Hepatic stellate cell (primary cell): ENCODE measurements at regions not wholly inside any gene's neighbourhood (a gene's known extent, or its start where the extent isn't known, plus 50 kb on each side); places are given as distances from the start of the nearest gene placed in this dataset.

Experiments
- DNase-seq: peaks from one replicate; pipeline ENCODE4 v3.0.0; 2011; ENCODE audit warnings: low spot score

DNA sequence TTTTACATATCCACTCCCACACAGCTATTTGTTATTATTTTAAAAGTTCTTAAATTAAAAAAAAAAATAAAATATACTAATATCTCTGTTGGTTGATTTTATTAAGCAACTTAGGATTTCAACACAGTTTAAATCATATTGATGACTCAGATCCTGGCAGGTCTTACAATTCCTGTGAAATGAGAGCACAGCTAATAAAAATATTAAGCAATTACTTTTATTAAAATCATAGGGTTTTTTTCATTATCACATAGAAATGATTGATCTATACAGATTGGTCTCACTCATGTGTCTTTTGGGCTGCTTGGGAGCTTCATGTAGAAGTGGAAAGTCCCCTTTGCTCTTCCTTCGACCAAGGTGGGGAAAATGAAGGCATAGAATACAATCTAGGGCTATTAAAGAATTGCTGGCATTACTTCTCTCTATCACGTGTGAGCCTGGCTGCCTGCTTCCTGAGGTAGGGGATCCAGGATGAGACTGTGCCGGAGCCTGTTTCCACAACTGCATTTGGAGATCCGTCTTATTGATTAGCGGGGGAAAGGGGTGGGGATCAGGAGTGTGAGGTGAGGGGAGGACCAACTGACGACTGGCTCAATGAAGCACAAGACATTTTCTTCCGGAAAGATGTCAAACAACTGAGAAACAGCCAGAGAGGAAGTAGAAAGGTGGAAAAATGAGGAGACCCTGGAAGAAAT is 858.0 kb downstream of the USP25 start:
- DNase-seq, result no peak

DNA sequence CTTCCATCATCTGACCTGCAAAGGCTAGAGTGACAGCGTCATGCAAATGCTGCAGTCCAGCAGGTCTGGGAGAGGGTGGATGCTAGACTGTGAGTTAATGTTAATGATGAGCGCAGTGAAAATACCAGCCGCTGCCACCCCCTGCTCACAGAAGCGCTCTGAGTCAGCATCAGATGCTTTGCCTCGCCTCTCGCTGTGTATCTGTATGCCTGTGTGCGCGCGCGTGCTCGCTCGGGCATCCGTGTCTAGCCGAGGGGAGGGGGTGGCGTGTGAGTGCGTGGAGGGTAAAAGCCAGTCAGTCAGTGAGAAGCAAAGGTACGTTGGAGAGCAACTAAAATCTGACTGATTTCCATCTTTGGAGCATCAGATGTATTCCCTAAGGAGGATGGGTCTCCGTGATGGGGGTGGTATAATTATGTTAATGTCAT is 858.7 kb downstream of the USP25 start:
- DNase-seq, result peak; percentile 43

DNA sequence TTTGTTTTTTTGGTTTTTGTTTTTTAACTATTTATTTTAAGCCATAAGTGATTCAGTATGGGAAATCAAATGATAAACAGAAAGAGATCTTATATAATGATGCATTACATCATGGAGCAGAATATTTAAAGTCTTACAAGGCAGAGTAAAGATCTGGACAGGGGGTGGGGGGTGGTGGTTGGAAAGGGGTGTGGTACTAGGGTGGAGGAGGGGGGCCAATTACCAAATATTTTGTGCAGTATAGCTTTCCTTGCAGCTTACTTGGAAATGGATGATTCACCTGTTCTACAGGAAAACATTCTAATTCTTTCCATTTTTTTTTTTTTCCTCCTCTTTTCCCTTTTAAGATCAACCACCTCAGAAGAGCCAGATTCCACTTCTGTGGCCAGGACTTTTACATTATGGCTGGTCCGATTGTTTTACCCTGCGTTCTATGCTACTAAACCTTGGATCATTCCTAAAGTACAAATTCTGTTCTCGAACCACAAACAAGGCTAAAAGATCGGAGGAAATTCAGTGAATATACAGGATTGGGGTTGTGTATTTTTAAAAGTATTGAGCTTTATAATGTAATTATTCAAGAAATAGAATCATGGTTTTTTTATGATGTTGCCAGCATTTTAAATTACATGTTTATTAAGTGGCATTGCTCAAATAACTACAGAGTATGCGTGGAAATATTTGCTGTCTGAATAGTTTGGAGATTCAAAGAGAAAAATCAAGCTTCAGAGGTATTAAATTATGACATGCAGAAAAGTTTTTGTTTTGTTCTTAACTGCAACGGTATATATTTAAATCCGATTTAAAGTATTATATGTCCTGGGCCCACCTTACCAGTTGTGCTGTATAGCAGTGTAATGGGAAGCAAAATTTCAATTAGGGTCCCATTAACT is 859.5 kb downstream of the USP25 start:
- DNase-seq, result no peak

DNA sequence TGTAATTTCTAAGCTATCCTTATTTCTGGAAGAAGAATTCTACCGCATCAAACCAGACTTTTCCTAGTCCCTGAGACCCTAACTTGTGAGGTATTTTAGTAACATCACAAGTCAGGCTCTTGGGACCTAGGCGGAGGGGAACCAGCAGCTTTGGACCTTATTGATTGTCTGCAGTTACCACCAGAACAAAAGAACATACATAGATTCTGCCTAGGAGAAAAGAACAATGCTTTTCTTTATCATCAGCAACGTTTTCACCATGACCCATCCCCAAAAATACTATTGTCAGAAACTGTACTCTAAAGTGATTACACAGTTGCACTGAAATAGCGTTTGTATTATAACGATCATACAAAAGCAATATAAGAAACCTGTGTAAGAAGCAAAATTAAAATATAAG is 860.4 kb downstream of the USP25 start:
- DNase-seq, result no peak

DNA sequence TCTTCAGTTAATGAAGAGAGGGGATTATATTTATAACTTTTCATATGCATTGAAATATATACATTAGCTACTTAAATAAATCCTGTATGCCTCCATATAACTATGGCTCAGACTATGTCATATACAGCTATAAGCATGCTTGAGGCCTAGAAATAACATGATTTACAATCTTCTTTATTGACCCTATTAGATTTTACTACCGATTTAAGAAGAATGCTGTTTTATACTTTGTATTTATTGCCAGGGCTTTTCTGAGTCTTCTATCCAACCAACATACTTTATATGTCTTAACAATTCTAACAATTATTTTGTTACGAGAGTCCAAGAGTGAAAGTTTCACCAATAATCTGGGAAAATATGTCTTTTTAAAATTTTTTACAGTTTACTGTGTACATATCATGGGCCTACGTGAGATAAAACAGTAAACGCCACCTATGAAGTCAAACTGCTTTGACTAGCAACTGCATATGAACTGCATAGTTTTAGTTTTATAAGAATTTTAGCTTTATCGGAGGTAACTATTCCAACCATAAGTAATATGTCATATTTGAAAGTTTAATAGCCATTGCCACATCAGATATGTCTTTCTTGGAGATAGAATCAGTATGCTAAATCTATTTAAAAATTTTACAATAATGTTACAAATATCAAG is 861.0 kb downstream of the USP25 start:
- no peak for DNase-seq

DNA sequence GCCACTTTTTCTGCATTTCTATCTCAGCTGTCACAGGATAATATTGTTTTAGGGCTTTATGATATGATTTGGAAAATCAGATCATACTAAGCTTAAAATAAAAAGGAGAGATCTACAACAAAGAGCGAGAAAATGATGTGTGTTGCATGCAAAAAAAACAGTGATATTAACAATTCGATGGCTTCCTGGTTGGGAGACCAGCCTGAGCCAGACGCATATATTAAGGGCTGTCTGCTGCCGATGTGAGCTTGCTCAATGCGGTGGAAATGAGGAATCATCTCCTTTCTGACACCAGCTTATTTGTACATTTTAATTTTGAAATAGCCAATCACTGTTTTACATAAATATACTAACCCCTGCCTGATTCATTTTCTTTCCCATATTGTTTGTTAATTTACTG is 862.6 kb downstream of the USP25 start:
- DNase-seq, result no peak

DNA sequence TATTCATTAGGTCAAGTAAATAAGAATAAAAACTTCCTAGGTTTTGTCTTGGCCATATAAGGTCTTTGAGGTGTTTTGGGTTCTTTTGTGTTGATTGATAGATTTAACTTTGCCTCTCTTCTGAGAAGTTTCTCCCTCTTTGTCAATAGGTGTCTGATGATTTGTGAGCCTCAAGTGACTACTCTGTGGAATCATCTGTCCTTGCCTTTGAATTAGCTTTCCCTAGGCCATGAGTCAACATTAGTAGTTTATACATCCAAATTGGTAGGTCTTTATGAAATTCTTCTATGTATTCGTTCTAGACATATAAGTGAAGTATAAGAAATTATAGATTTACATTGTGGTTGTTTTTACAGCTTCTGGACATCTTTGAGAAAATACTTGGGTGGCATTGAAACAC is 864.4 kb downstream of the USP25 start:
- DNase-seq, result no peak

DNA sequence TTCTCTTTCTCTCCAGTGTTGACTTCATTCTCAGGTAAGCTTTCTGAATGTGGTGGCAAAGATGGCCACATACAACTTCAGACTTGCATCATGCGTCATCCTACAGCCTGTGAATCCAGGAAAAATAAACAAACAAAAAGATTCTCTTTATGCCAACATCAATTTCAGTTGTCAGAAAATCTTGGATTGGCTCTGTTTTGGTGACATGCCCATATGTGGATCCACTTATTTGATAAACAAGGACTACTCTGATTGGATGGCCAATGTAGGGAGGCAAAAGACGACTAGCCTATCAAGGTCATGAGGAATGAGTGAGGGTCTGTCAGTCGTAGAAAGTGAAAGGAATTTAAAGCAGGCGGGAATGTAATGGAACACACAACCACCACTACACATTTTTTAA is 866.6 kb downstream of the USP25 start:
- DNase-seq, result no peak

DNA sequence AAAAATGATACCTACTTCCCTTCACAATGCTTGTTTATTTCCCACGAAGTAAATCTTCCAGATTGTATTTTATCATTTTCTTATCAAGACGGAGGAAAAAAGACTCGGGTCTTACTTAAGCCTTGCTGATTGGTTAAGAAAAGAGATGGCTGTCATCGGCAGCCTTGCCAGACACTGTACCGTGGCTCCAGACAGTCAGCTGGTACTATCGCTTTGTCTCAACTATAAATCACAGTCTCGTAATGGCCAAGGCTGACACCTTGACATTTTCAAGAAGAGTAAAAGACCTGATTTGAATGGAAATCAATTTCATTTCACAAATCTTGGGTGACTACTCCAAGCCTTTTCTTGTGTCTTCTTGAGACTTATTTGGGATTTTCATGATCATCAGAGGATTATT is 868.0 kb downstream of the USP25 start:
- DNase-seq, result no peak

DNA sequence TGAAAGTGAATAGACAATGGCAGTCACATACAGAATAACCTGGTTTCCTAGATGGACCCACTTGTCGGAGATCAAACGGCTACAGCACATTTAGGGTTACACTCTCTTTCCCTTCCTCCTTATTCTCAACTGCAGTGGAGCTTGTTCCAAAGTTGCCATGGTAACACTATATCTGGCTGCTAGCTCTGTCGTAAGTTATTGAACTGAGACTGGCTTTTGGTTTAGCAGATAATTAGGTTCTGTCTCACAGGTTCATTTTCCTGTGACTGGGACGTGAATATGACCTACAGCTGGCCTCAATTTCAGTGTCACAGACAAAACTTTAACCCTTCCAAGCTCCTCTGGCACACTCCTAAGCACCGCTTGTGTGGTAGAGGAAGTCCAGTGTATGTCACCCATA is 875.8 kb downstream of the USP25 start:
- DNase-seq, result no peak

DNA sequence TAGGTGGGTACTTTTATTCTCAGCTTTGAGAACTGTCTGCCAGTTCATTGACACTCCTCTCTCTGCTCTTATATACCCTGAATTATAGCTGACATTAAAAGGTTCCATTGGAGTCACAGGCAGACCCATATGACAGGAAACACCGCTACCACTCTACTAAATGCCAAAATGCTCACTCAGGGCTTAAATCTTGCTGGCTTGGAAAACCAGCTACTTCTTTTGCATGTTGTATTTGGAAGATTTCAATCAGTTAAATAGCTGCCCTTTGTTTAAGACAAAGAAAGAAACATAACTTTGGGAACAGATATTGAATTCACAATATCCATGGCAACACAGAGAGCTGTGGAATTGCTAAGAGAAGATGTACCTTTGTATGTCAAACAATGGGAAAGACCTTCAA is 876.5 kb downstream of the USP25 start:
- no peak for DNase-seq

DNA sequence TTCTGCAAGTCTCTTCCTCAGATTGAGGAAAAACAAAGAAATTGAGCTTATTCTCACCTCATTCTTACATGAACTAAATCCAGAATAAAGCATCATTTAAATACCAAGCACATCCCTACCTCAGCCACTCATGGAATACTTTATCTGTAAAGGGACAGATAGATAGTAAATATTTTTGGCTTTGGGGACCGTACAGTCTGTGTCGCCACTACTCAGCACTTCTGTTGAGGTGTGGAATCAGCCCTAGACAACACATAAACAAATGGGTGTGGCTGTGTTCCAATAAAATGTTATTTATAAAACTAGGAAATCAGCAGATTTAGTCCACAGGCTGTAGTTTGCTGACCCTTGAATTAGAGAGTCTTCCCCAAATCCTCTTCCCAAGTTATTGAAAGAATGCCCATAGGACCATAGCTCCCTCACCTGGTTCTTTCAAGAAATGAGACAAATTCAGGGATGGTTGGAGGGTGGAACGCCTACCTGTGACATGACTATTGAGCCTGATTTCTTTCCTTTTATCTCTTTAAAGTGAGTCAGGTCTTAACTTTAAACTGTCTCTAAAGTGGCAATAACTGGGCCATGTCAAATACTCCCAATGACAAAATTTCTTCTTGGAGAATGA is 878.5 kb downstream of the USP25 start:
- DNase-seq, result no peak

DNA sequence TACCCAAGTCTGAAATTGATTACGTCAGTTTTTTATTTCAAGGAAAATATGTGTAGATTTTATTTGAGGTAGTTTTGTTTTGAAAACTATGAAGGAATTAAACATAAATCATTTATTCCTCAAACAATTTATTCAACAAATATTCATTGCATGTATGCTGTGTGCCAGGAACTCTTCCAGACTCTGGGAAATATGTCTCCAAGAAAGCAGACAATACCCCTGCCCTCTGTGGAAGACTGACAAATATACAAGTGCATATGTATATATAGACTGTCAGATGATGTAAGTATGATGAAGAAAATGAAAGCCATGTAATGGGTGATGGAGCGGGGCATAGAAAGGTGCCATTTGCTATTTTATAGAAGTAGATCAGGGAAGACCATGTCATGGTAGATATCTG is 889.5 kb downstream of the USP25 start:
- no peak for DNase-seq

DNA sequence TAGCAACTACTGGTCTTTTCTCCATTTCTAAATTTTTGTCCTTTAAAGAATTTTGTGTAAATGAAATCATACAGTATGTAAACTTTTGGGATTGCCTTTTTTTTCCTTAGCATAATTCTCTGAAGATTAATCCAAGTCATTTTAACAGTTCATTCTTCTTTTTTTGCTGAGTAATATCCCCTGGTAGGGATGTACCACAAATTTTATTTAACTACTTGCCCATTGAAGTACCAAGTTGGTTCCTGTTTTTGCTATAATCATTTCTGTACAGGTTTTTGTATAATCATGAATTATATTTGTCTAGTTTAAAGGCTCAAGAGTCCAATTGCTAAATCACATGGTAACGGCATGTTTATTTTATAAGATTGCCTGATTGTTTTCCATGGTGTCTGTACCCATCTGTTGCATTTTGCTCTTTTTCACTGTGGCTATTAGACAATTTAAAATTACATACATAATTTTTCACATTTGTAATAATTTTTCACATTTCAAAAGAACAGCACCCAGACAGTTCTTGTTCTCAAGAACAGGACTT is 891.1 kb downstream of the USP25 start:
- no peak for DNase-seq

DNA sequence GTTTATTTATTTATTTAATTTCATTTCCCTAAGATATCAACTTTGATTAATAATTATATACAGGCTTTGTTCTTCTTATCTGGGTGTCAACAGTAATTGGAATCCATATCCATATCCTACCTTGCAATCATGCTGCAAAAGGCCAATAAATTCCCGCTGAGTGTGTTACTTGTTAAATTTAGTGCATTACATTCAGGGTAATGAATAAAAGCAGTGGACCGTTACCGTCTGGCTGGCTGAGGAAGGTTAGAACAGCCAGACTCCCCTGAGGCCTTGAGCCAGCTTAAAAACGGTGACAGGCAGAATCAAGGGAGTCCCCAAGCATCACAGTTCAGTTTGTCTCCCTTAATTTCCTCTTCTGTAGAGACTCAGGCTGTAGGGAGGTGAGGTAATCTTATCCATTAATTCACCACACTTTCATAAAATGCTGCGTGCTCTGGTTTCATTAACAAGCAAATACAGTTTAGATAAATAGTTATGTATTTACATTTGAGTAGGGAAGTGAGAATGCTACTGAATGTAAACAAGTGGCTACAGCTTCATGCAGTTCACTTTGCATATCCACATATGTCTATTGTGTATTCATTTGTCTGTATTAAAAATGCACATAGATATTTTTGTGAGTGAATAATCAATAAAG is 888.2 kb upstream of the CXADR start:
- DNase-seq, result no peak

DNA sequence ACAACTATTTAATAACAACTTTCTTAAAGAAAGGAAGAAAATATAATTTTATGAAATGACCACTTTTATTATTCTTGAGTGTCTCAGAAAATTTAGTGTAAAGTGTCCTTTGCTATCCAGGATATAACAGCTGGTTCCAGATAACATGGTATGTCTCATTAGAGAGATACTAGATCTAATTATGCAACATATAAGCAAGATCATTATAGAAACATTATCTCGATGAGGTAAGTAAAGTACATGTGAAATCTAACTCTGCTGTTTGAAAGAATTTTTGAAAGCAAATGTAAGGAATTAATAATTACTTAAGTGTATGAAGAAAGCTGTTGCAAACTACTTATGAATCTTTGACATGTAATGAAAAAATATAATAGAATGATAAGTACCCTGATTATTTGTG is 887.4 kb upstream of the CXADR start:
- DNase-seq, result no peak

DNA sequence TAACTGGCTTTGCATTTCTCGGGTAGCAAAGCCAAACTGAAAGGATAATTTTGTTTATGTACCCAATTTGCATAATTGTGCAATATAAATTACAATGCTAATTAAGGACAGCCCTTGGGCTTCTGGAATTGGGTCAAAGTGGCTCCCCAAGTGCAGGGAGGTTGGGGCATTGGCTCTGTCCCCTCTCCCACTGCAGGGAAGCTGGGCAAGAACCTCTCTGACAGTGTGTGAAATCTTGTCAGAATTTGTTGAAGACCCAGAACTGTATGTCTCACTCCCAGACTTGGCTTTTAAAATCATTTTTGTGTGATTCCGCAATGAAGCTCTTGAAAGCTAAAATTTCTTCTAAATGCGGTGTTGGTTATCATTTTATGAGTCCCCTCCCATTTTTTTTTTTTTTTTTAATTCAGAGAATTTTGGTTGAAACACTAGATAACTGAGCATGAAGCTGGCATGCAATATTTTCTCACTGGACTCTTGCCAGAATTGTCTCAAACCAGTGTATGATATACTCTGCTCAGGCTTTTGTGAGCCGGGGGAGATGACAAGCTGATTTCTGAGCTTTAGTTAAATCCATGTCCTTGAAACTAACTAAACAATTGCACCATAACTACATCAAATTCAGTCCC is 878.9 kb upstream of the CXADR start:
- DNase-seq, result no peak

DNA sequence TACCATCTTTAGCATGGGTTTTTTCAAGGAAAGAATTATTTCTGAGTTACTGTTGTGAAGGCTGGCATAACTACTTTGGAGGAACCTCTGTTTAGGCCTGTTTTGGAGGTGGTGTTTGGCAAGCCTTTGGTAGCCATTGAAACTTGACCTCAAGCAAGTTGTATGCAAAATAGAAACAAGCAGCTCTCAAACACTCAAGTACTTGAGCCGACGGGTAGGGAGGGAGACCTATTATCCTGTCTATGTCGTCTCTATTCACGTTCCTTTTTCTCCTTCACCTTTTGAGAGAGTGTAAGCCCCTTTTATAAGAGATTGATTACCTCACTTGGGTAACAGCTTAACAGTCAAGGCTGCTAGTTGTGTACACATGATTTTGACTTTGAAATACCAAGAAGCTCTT is 878.3 kb upstream of the CXADR start:
- DNase-seq, result no peak

DNA sequence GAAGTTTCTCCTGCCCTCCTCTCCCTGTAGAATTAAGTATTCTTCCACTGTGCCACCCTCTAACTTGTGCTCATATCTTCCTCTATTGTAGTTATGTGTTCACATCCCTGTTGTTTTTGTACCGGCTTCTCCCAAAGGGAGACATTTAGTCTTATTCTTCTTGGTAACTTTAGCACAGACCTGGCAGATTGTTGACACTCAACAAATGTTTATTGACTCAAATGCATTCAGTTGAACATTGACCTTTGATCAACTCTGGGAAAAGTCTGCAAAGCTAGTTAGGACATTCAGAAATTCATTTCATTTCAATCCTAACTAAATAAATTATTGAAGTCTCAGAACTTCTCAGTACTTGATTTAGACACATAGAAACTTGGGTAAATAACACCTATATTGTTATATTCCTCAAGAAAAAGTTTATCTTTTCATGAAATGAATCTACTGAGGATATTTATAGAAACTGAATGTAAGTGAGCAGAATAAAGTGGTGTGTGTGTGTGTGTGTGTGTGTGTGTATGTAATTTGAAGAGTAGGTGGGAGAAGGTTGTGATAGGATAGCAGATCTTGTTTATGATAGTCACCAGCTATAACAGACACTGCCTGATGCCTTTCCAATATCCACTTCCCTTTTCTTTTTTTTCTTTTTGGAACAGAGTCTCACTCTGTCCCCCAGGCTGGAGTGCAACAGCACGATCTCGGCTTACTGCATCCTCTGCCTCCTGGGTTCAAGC is 872.4 kb upstream of the CXADR start:
- DNase-seq, result no peak

DNA sequence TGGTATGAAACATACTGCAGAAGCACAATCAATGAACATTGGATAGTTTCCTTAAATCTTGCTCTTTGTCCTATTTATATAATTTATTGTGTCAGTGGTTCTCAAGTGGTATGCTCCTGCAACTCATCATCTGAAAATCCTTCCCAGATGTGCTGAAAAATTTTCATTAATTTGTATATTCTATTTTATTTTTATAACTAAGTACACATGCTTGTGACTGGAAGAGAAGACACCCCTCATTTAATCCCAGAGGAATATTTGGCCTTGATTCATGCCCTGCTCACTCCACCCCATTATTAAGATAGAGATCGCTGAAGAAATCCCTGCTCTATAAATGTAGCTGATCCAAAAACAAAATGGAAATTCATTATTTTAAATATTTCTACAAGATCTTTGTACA is 870.5 kb upstream of the CXADR start:
- DNase-seq, result no peak

DNA sequence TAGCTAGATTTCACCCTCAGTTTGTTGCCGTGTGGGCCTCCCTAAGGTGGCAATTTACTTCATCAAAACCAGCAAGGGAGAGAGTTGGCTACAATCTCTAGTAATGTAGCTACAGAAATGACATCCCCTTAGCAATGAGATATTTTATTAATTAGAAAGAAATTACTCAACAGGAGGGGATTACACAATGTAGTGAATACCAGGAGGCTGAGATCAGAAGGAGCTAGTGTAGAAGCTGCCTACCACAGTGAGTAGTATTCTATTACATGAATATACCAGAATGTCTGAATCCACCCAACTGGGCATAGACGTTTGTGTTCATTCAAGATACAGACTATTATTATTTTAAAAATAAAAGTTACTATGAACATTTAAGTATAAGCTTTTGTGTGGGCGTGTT is 868.2 kb upstream of the CXADR start:
- no peak for DNase-seq
